ENCODE measurements at regions not wholly inside any gene's neighbourhood (a gene's known extent, or its start where the extent isn't known, plus 50 kb on each side); places are given as distances from the start of the nearest gene placed in this dataset.

GRCh38 chr7:25311346-25311745 lies 83.1 kb upstream of the NPVF start:
- no peak overlapping the region for H3K4me3 ChIP-seq (ENCODE audit: low read length)
- no peak overlapping the region for H2BK120ac ChIP-seq (ENCODE audit: low read depth, low read length)
- H2AK5ac ChIP-seq (ENCODE audit: low read length): no peak overlapping the region
- no peak overlapping the region for H4K8ac ChIP-seq (ENCODE audit: low read depth, low read length)
- no peak overlapping the region for H3K27ac ChIP-seq (ENCODE audit: low read depth, low read length)
- H4K5ac ChIP-seq (ENCODE audit: low read length): no peak overlapping the region
- no peaks in the 10 kb centered on the region for H3K79me2 ChIP-seq (ENCODE audit: control insufficient read depth, insufficient read depth, low read length)
- H2BK5ac ChIP-seq (ENCODE audit: low read length): no peak overlapping the region
- no peak overlapping the region for H3K4me2 ChIP-seq (ENCODE audit: low read length)
- no peak overlapping the region for H3K9ac ChIP-seq (ENCODE audit: low read length)
- H3K18ac ChIP-seq (ENCODE audit: low read length): no peak overlapping the region
- no peaks in the 10 kb centered on the region for H3K36me3 ChIP-seq (ENCODE audit: control insufficient read depth, insufficient read depth, low read length)
- H3K56ac ChIP-seq (ENCODE audit: low read length): no peak overlapping the region
- DNase-seq: peak; percentile 59
- no peak overlapping the region for H2BK15ac ChIP-seq (replicated peaks; ENCODE audit: low read depth)
- no peaks in the 10 kb centered on the region for H3K27me3 ChIP-seq (ENCODE audit: insufficient read depth, low read length, poor library complexity)
- H3K4ac ChIP-seq (ENCODE audit: low read depth, low read length): no peak overlapping the region
- no CpG with 5 or more reads among the region's 1 CpG for WGBS (ENCODE audit: extremely low coverage, insufficient coverage, low lambda C conversion rate)
- no peaks in the 10 kb centered on the region for H3K4me1 ChIP-seq (ENCODE audit: control insufficient read depth, low read depth, low read length)
- H3K23ac ChIP-seq (ENCODE audit: low read length): no peak overlapping the region
- H3K79me1 ChIP-seq (ENCODE audit: low read length): no peaks in the 10 kb centered on the region

DNA sequence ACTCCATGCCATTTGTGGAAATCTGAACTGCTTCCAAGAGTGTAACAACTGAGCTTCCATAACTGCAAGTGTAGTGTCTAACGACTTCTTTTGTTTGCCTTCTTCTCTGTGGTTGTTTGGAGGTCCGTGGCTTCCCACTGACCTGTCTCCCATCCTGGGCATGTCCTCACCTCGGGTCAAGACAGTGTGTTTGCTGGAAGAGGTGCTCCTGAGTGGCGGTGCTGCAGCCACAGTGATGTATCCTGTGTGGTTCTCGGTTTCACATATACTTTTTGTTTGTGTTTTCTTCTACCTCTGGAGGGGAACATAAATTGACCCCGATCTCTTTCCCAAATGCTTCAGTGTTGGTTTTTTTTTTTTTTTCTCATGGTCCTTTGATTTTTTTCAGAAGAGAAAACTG lies 84.7 kb upstream of the NPVF start:
- Histone ChIP-seq H3K36me3 (ENCODE audit: control insufficient read depth, insufficient read depth, low read length) (no peaks in the 10 kb centered on the region), H4K8ac (ENCODE audit: low read depth, low read length) (no peak overlapping the region), H3K4me3 (ENCODE audit: low read length) (no peak overlapping the region), H3K23ac (ENCODE audit: low read length) (no peak overlapping the region), H3K56ac (ENCODE audit: low read length) (no peak overlapping the region), H3K79me2 (ENCODE audit: control insufficient read depth, insufficient read depth, low read length) (no peaks in the 10 kb centered on the region), H3K4ac (ENCODE audit: low read depth, low read length) (no peak overlapping the region), H3K4me1 (ENCODE audit: control insufficient read depth, low read depth, low read length) (peaks cover 4% of the 10 kb centered on the region), H3K4me2 (ENCODE audit: low read length) (no peak overlapping the region), H2AK5ac (ENCODE audit: low read length) (no peak overlapping the region), H3K27ac (ENCODE audit: low read depth, low read length) (no peak overlapping the region), H3K79me1 (ENCODE audit: low read length) (no peaks in the 10 kb centered on the region), H2BK15ac (replicated peaks; ENCODE audit: low read depth) (no peak overlapping the region), H3K9ac (ENCODE audit: low read length) (no peak overlapping the region), H3K18ac (ENCODE audit: low read length) (no peak overlapping the region), H2BK120ac (ENCODE audit: low read depth, low read length) (no peak overlapping the region), H3K27me3 (ENCODE audit: insufficient read depth, low read length, poor library complexity) (no peaks in the 10 kb centered on the region), H2BK5ac (ENCODE audit: low read length) (no peak overlapping the region), H4K5ac (ENCODE audit: low read length) (no peak overlapping the region)
- WGBS (ENCODE audit: extremely low coverage, insufficient coverage, low lambda C conversion rate): no CpG with 5 or more reads among the region's 6 CpGs
- DNase-seq: no peak

GRCh38 chr7:25313526-25313925 lies 85.2 kb upstream of the NPVF start:
- H3K18ac ChIP-seq (ENCODE audit: low read length): no peak overlapping the region
- no peaks in the 10 kb centered on the region for H3K27me3 ChIP-seq (ENCODE audit: insufficient read depth, low read length, poor library complexity)
- no peak overlapping the region for H2BK120ac ChIP-seq (ENCODE audit: low read depth, low read length)
- no peak overlapping the region for H3K4ac ChIP-seq (ENCODE audit: low read depth, low read length)
- no peak overlapping the region for H3K4me3 ChIP-seq (ENCODE audit: low read length)
- H4K5ac ChIP-seq (ENCODE audit: low read length): no peak overlapping the region
- H3K9ac ChIP-seq (ENCODE audit: low read length): no peak overlapping the region
- H3K36me3 ChIP-seq (ENCODE audit: control insufficient read depth, insufficient read depth, low read length): no peaks in the 10 kb centered on the region
- H3K27ac ChIP-seq (ENCODE audit: low read depth, low read length): no peak overlapping the region
- no peak overlapping the region for H3K56ac ChIP-seq (ENCODE audit: low read length)
- no peak overlapping the region for H3K4me2 ChIP-seq (ENCODE audit: low read length)
- H2BK5ac ChIP-seq (ENCODE audit: low read length): no peak overlapping the region
- H3K23ac ChIP-seq (ENCODE audit: low read length): no peak overlapping the region
- H3K79me1 ChIP-seq (ENCODE audit: low read length): no peaks in the 10 kb centered on the region
- no peak for DNase-seq
- peaks cover 4% of the 10 kb centered on the region for H3K4me1 ChIP-seq (ENCODE audit: control insufficient read depth, low read depth, low read length)
- H3K79me2 ChIP-seq (ENCODE audit: control insufficient read depth, insufficient read depth, low read length): no peaks in the 10 kb centered on the region
- no peak overlapping the region for H4K8ac ChIP-seq (ENCODE audit: low read depth, low read length)
- H2BK15ac ChIP-seq (replicated peaks; ENCODE audit: low read depth): no peak overlapping the region
- no peak overlapping the region for H2AK5ac ChIP-seq (ENCODE audit: low read length)
- no CpG with 5 or more reads among the region's 1 CpG for WGBS (ENCODE audit: extremely low coverage, insufficient coverage, low lambda C conversion rate)

DNA sequence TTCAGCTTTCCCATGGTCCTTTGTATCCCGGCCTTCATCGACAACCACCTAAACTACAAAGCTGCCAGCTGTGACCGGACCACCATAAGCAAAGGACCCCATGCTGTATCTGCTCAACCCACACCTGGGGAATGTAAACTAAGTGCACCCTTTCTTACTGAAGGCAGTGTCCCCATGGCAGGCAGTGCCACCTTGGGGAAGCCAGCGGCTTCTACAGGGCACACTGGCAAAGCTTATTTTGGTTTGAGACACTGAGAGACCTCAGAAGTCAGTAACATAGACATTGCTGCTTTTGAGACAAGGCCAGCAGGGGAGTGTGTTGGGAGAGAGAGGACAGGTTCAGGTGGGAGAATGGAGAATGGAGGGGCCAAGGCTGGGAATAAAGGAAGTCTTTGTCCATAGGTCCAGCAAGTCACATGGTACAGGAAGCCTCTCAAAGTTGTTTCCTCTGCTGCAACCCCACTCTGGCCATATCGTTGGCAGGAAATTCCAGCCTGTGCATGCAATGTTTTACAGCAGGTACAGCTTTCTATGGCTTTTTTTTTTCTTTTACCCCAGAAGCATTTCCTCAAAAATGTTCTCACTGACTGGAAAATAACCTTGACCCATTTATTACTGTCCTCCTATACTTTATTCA lies 85.9 kb upstream of the NPVF start:
- Histone ChIP-seq H2BK120ac (ENCODE audit: low read depth, low read length) (no peak overlapping the region), H3K36me3 (ENCODE audit: control insufficient read depth, insufficient read depth, low read length) (no peaks in the 10 kb centered on the region), H3K4me2 (ENCODE audit: low read length) (no peak overlapping the region), H2BK5ac (ENCODE audit: low read length) (no peak overlapping the region), H4K8ac (ENCODE audit: low read depth, low read length) (no peak overlapping the region), H3K27ac (ENCODE audit: low read depth, low read length) (no peak overlapping the region), H2AK5ac (ENCODE audit: low read length) (no peak overlapping the region), H3K56ac (ENCODE audit: low read length) (no peak overlapping the region), H3K23ac (ENCODE audit: low read length) (no peak overlapping the region), H3K4me3 (ENCODE audit: low read length) (no peak overlapping the region), H3K18ac (ENCODE audit: low read length) (no peak overlapping the region), H2BK15ac (replicated peaks; ENCODE audit: low read depth) (no peak overlapping the region), H3K79me1 (ENCODE audit: low read length) (no peaks in the 10 kb centered on the region), H3K79me2 (ENCODE audit: control insufficient read depth, insufficient read depth, low read length) (no peaks in the 10 kb centered on the region), H3K4me1 (ENCODE audit: control insufficient read depth, low read depth, low read length) (peaks cover 4% of the 10 kb centered on the region), H3K9ac (ENCODE audit: low read length) (no peak overlapping the region), H3K27me3 (ENCODE audit: insufficient read depth, low read length, poor library complexity) (no peaks in the 10 kb centered on the region), H4K5ac (ENCODE audit: low read length) (no peak overlapping the region), H3K4ac (ENCODE audit: low read depth, low read length) (no peak overlapping the region)
- WGBS (ENCODE audit: extremely low coverage, insufficient coverage, low lambda C conversion rate): 100% methylated on average over 2 of the region's 5 CpGs
- no peak for DNase-seq

DNA sequence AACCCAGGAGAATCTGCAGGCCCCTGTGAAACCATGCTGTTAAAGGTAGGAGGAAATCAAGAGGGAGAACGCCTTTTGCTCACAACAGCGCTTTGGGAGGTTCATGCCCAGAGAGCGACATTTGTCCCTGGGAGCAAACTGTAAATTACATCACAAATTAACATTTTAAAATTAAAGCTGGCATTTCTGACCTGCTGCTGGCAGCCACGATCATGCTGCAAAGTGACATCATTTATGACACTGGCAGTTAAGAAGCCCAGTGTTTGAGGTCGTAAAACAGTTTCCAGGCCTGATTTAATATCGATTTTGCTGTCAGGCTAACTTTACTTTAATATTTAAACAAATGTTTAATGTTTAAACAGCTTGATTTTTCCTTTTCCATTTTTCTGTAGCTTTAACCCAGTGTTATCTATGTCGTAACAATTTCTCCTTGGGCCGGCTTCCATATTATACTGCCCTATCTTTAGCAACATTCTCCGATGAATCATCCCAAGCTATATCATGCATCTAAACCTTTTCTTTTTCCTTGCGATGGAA lies 86.5 kb upstream of the NPVF start:
- no peak overlapping the region for H2BK15ac ChIP-seq (replicated peaks; ENCODE audit: low read depth)
- no peaks in the 10 kb centered on the region for H3K79me1 ChIP-seq (ENCODE audit: low read length)
- H3K27me3 ChIP-seq (ENCODE audit: insufficient read depth, low read length, poor library complexity): no peaks in the 10 kb centered on the region
- no peak overlapping the region for H3K27ac ChIP-seq (ENCODE audit: low read depth, low read length)
- DNase-seq: no peak
- no peak overlapping the region for H4K5ac ChIP-seq (ENCODE audit: low read length)
- no peak overlapping the region for H3K4me2 ChIP-seq (ENCODE audit: low read length)
- H3K4me3 ChIP-seq (ENCODE audit: low read length): no peak overlapping the region
- H3K79me2 ChIP-seq (ENCODE audit: control insufficient read depth, insufficient read depth, low read length): no peaks in the 10 kb centered on the region
- H3K23ac ChIP-seq (ENCODE audit: low read length): no peak overlapping the region
- H3K4me1 ChIP-seq (ENCODE audit: control insufficient read depth, low read depth, low read length): peaks cover 4% of the 10 kb centered on the region
- H4K8ac ChIP-seq (ENCODE audit: low read depth, low read length): no peak overlapping the region
- no CpG with 5 or more reads among the region's 10 CpGs for WGBS (ENCODE audit: extremely low coverage, insufficient coverage, low lambda C conversion rate)
- no peak overlapping the region for H2BK120ac ChIP-seq (ENCODE audit: low read depth, low read length)
- no peak overlapping the region for H3K18ac ChIP-seq (ENCODE audit: low read length)
- no peak overlapping the region for H2BK5ac ChIP-seq (ENCODE audit: low read length)
- no peak overlapping the region for H3K56ac ChIP-seq (ENCODE audit: low read length)
- H3K9ac ChIP-seq (ENCODE audit: low read length): no peak overlapping the region
- no peak overlapping the region for H2AK5ac ChIP-seq (ENCODE audit: low read length)
- H3K36me3 ChIP-seq (ENCODE audit: control insufficient read depth, insufficient read depth, low read length): no peaks in the 10 kb centered on the region
- no peak overlapping the region for H3K4ac ChIP-seq (ENCODE audit: low read depth, low read length)

GRCh38 chr7:25316366-25316765 lies 88.1 kb upstream of the NPVF start:
- Histone ChIP-seq H3K79me2 (ENCODE audit: control insufficient read depth, insufficient read depth, low read length) (no peaks in the 10 kb centered on the region), H4K8ac (ENCODE audit: low read depth, low read length) (no peak overlapping the region), H2AK5ac (ENCODE audit: low read length) (no peak overlapping the region), H3K18ac (ENCODE audit: low read length) (no peak overlapping the region), H3K79me1 (ENCODE audit: low read length) (no peaks in the 10 kb centered on the region), H3K9ac (ENCODE audit: low read length) (no peak overlapping the region), H3K56ac (ENCODE audit: low read length) (no peak overlapping the region), H3K27me3 (ENCODE audit: insufficient read depth, low read length, poor library complexity) (no peaks in the 10 kb centered on the region), H3K36me3 (ENCODE audit: control insufficient read depth, insufficient read depth, low read length) (no peaks in the 10 kb centered on the region), H3K4me1 (ENCODE audit: control insufficient read depth, low read depth, low read length) (peaks cover 4% of the 10 kb centered on the region), H3K23ac (ENCODE audit: low read length) (no peak overlapping the region), H2BK5ac (ENCODE audit: low read length) (no peak overlapping the region), H4K5ac (ENCODE audit: low read length) (no peak overlapping the region), H2BK15ac (replicated peaks; ENCODE audit: low read depth) (no peak overlapping the region), H3K4me2 (ENCODE audit: low read length) (no peak overlapping the region), H3K4me3 (ENCODE audit: low read length) (no peak overlapping the region), H3K4ac (ENCODE audit: low read depth, low read length) (no peak overlapping the region), H3K27ac (ENCODE audit: low read depth, low read length) (no peak overlapping the region), H2BK120ac (ENCODE audit: low read depth, low read length) (no peak overlapping the region)
- WGBS (ENCODE audit: extremely low coverage, insufficient coverage, low lambda C conversion rate): no CpG with 5 or more reads among the region's 2 CpGs
- no peak for DNase-seq
